Fibroblast of skin of left quadriceps (primary cell): ENCODE measurements at regions not wholly inside any gene's neighbourhood (a gene's known extent, or its start where the extent isn't known, plus 50 kb on each side); places are given as distances from the start of the nearest gene placed in this dataset.
A peak's percentile ranks its signal among the peaks of the same experiment; 100 is the strongest.
"Not testable (repeated sequence)": the region's sequence is repeated elsewhere in the genome, so short reads cannot be mapped to it uniquely, and the experiment has no call there.

Experiments used
- DNase-seq, 2 experiments: peaks; one replicate each; pipeline ENCODE4 v3.0.0-alpha.2; 2013; ENCODE audit warnings: low read depth in 2 of 2

DNA sequence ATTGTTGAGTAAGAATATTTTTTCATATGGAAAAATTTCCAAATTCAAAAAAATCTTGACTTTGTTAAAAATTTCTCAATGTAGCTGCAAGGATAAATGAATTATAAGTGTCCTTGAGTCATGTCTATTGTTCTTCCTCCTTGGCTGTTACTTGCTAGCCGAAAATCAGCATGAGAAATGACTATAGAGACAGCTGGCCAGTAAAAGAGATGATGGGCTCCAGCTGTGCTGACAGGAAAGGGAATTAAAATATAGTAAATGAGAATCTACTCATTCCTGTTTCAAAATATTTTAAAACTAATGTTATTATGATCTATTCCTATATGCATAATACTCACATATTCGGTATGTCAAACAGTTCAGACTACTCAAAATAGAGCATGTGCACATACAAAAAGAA is 1292.6 kb downstream of the BRINP3 start:
- no peak for DNase-seq

DNA sequence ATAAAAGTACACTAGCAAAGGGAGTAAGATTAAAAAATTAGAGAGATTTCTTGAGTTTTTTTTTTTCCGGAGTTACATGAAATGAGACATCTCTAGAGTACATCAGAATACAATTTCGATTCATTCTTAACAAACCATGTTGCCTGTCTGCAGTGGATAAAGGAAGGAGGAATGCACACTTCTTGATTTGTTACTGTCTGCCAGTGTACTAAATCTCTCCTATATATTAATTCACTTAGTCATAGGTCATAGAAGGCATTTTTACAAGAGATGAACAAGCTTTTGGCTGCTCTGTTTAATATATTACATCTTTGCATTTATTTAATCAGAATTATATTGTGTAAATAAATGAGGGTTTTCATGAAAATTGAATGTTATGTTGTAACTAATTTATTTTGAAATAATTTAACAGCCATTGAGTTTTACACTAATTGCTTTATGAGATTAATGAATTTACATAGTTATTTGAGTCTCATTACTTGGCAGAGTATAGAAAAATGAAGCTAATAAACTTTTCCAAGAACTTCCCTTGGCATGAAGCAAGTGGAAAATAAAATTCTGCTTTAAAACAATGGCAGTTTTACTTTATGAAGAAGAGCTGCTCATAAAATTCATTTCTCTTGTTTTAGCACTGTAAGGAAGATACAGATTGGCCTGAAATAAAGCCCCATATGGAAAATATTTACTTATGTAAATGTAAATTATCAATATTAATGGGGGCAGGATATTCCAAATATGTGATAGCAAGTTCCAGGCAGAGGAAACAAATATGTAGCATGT is 1284.7 kb downstream of the BRINP3 start:
- no peak for DNase-seq

GRCh38 chr1:189205863-189206262 is 1271.8 kb downstream of the BRINP3 start:
- DNase-seq = no peak

DNA sequence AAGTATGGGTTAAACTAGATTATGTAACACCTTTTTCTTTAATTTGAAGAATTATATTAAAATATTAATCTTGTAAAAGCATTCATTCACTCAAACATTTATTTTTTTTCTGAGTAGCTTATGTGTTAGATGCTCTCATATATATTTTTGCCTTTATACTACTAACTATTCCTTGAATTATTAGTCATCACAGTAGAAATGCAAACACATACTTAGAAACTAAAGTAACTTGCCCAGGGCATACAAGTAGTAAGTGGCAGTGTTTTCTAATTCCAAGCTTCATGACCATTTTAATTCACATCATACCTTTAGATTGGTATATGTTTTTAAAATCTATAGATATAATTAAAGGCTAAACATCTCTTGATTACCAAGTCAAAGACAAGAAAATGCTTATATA is 1271.0 kb downstream of the BRINP3 start:
- DNase-seq = no peak

GRCh38 chr1:189211742-189212141 is 1265.9 kb downstream of the BRINP3 start:
- peak; percentile 8 to 15 for DNase-seq

DNA sequence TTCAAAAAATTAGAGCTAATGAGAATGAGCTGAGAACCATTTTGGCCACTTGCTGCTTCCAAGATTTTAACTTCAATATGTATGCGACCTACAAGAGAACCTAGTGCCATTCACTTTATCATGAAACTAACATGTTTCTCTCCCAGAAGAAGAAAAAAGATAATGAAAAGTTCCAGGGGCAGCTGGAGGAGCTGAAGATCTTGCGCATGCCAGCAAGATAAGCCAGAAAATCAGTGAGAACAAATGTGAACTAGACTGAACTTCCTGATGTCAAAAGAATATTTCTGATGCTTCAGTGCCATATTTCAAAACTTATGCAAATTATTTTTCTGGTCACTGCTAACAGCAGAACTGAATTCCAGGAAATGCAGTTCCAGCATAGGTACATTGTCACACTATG is 1265.1 kb downstream of the BRINP3 start:
- DNase-seq = no peak

GRCh38 chr1:189216886-189217285 is 1260.8 kb downstream of the BRINP3 start:
- no peak for DNase-seq

- no peak for DNase-seq
Observed at GRCh38 chr1:189217646-189218045, 1260.0 kb downstream of the BRINP3 start.

DNA sequence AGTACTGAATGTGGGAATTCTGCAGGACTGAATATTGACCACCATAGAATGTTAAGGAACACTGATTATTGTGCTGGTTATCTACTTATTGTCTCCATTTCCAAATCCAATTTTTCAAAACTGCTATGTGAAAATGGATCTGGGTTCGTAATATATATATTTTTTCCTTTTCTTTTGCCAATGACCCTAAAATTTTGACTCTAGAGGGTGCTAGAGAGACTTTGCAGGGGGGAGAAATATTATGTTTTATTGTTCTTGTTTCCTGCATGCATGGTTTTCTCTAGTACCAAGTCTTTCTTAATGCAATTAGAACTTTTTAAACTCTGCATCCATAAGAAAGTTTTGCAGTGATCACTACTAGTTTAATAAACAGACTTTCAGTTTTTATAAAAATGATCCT is 1256.9 kb downstream of the BRINP3 start:
- no peak for DNase-seq

DNA sequence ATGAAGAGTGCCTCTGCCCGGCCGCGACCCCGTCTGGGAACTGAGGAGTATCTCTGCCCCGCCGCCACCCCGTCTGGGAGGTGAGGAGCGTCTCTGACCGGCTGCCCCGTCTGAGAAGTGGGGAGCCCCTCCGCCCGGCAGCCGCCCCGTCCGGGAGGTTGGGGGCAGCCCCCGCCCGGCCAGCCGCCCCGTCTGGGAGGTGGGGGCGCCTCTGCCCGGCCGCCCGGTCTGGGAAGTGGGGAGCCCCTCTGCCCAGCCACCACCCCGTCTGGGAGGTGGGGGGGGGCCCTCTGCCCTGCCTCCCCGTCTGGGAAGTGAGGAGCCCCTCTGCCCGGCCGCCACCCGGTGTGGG is 1251.9 kb downstream of the BRINP3 start:
- not testable (repeated sequence) for DNase-seq

- DNase-seq = no peak
Observed at GRCh38 chr1:189226779-189227178, 1250.9 kb downstream of the BRINP3 start.

GRCh38 chr1:189237008-189237407 is 1240.7 kb downstream of the BRINP3 start:
- no peak for DNase-seq

DNA sequence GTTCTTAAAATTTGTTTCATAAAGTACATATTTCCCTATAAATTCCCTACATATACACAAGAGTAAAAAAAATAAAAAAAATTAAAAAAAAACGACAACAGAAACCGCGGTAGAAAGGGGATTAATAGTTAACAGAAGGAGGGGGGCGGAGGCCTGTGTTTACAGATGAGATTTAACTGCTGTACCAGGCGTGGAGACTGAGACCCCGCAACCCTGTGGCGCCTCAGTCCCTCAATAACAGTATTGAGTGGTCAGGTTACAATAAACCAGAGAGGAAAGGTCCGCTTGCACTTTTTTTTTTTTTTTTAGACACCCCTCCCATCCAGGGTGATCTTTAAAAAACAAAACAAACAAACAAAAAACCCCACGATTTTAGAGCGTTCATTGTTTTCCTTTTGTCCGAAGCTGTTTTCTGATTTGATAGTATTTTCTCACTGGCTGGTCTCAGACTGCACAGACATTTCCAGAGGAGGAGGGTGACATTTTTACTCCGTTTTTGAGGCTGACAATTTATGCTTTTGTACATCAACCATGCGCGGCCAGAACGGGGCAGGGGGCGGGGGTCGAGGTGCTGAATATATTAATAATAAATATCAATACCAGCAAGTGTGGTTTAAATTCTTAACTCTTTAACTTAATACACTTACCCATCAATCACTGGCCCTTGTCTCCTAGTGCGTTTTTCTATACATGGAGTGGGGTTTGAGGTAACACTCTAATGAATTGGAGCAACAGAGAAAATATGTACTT is 1223.9 kb downstream of the BRINP3 start:
- no peak for DNase-seq

DNA sequence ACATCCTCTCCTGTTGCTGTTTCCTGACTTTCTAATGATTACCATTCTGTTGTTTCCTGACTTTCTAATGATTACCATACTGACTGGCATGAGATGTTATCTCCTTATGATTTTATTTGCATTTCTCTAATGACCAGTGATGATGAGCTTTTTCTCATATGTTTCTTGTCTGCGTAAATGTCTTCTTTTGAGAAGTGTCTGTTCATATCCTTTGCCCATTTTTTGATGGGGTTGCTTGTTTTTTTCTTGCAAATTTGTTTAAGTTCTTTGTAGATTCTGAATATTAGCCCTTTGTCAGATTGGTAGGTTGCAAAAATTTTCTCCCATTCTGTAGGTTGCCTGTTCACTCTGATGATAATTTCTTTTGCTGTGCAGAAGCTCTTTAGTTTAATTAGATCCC is 1216.5 kb downstream of the BRINP3 start:
- not testable (repeated sequence) for DNase-seq

DNA sequence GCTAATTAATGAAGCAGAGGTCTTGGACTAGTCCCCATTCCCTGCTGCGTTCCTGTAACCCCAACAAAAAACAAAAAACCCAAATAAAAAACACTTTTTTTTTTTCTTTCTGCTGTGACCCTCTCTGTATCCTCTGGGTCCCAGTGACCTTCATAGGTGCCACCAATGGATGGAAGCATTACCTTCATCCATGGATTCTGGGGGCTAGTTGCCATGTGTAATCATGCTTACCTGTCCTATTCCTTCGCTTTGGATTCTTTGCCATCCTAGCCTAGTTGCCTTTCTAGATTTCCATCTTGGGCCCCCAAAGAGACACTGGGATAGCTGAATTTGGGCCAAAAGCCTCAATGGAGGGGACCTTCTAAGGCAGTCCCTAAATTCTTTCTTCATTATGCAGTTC is 1208.7 kb downstream of the BRINP3 start:
- DNase-seq = no peak

DNA sequence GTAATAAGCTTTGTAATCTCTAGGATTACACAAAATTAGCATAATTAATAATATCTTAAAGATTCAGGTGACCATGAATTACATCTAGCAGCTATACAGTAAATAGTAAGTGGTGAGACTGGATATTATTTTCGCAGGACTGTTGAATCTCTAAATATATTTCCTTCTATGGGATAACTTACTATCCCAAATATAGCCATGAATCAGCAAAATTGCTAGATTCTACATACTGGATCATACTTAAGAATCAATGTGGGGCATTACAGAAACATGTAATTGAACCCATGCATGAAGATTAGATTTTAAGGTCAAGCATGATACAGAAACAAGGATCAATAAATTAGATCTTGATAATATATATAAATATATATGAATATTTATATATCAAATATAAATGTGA is 1203.4 kb downstream of the BRINP3 start:
- no peak for DNase-seq

DNA sequence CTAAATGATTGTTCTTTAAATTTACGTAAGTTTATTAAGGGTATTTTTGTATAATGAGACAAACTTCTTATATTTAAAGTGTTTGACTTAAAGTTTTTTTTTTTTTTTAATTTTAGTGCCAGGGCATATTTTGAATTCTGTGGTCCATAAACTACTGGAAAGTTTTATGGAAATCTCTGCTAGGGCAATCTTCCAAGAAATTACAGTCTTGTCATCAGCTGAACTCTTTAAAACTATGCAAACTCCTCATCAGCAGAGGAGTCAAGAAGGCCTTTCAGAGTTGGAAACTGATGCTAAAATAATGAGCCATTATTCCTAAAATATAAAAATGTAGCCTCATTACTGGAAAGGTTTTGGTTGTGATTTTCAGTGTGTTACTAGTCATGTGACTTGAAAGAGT is 1201.9 kb downstream of the BRINP3 start:
- peak; percentile 34 to 44 for DNase-seq

GRCh38 chr1:189289346-189289745 is 1188.3 kb downstream of the BRINP3 start:
- no peak for DNase-seq

DNA sequence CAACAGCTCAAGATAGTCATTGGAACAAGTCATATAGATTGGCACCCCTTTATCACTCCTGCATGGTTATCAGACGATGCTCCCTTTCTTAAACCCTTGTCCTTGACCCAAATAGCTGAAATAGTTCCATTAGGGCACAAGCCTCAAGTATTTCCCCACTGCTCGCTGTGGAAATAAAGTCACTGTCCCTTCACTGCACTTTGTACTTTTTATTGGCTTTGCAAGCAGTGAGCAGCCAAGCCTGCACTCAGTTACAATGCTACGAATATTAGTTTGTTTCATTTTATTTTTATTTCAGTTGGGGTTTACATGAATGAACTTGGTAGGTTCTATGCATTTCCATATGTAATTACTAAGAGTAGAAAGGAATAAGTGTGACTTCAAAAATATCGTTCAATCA is 1176.4 kb downstream of the BRINP3 start:
- no peak for DNase-seq

DNA sequence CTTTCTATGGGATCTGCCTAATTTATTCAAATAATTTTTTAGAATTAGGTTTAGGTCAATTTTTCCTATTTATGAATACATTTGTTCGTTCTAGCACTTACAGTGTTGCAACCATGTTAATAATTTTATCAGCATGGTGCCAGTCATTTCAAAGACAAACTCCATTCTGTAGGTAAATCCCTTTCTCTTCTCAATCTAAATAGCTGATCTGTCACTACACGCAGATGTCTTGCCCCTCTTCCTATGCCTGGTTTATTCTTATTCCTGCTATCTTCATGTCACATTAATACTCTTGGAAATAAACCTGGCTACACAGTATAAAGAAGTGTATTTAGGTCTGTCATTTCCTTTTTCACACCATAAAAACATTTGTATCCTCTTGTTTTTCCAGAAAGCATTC is 1172.4 kb downstream of the BRINP3 start:
- no peak for DNase-seq

GRCh38 chr1:189311915-189312314 is 1165.7 kb downstream of the BRINP3 start:
- DNase-seq = no peak

DNA sequence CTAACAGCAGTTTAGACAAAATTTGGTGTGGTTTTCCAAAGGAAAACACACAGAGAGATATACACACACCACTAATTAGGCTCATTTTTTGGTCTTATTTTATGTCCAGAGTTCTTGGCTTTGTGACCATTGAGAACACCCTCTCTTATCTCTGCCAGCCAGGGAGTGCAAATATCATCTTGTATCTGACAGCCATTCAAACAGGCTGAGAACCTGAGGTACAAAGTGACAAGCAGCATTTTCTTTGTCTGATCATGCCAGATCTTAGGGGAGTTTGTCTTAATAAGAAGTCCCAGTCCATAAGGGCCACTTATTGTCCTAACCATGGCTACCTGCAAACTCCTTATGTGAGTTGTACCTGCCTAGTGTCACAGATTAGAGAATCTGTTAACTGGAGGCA is 1165.2 kb downstream of the BRINP3 start:
- no peak for DNase-seq

GRCh38 chr1:189313488-189313887 is 1164.2 kb downstream of the BRINP3 start:
- DNase-seq = no peak
